ENCODE measurements at regions not wholly inside any gene's neighbourhood (a gene's known extent, or its start where the extent isn't known, plus 50 kb on each side); places are given as distances from the start of the nearest gene placed in this dataset.
"Not testable (repeated sequence)": the region's sequence is repeated elsewhere in the genome, so short reads cannot be mapped to it uniquely, and the experiment has no call there.

DNA sequence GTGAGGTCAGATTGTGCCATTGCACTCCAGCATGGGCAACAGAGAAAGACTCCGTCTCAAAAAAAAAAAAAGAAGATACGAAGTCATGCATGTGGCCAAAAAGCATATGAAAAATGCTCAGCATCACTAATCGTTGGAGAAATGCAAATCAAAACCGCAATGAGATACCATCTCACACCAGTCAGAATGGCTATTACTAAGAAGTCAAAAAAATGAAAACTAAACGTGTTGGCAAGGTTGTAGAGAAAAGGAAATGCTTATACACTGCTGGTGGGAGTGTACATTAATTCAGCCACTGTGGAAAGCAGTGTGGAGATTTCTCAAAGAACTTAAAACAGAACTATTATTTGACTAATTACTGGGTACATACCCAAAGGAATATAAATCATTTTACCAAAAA, 156.1 kb upstream of the GRM7 start:
- not testable (repeated sequence) for H3K4me3 ChIP-seq (ENCODE audit: low read depth, low read length); H3K4me1 ChIP-seq (ENCODE audit: control insufficient read depth, insufficient read depth, low read length); H3K36me3 ChIP-seq (ENCODE audit: control insufficient read depth, insufficient read depth, low read length); DNase-seq (ENCODE audit: low read depth in 4 of 6, low spot score in 6 of 6); H3K27me3 ChIP-seq (ENCODE audit: control insufficient read depth, insufficient read depth, low read length); H3K27ac ChIP-seq (ENCODE audit: low read depth, low read length); H3K9me3 ChIP-seq (ENCODE audit: control insufficient read depth, insufficient read depth, low read length)
- WGBS (ENCODE audit: insufficient coverage) = no CpG with 5 or more reads among the region's 5 CpGs

DNA sequence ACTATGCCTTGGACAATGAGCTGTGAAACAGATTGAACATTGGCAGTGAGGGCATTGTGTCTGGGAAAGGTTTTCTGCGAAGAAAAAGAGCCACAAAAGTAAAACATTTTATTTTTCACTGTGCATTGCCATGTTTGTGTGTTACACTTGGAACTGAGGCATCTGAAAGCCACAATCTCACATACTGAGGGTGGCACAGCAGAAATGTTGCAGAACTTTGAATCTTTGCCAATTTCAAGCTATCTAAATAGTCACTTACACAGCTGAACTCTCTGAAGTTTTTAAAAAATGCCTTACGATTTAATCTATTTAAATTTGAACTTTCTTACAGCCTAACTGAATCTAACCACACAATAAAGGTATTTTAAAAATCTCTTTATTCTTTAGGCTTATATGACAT, 154.1 kb upstream of the GRM7 start:
- Histone ChIP-seq H3K36me3 (ENCODE audit: control insufficient read depth, insufficient read depth, low read length) (no peaks in the 10 kb centered on the region), H3K4me3 (ENCODE audit: low read depth, low read length) (no peak overlapping the region), H3K9me3 (ENCODE audit: control insufficient read depth, insufficient read depth, low read length) (no peaks in the 10 kb centered on the region), H3K27ac (ENCODE audit: low read depth, low read length) (no peak overlapping the region), H3K4me1 (ENCODE audit: control insufficient read depth, insufficient read depth, low read length) (no peaks in the 10 kb centered on the region), H3K27me3 (ENCODE audit: control insufficient read depth, insufficient read depth, low read length) (no peaks in the 10 kb centered on the region)
- WGBS (ENCODE audit: insufficient coverage) = no CpG with 5 or more reads among the region's 2 CpGs
- peak in 1 of 6 donors; percentile 55 for DNase-seq (ENCODE audit: low read depth in 4 of 6, low spot score in 6 of 6)

DNA sequence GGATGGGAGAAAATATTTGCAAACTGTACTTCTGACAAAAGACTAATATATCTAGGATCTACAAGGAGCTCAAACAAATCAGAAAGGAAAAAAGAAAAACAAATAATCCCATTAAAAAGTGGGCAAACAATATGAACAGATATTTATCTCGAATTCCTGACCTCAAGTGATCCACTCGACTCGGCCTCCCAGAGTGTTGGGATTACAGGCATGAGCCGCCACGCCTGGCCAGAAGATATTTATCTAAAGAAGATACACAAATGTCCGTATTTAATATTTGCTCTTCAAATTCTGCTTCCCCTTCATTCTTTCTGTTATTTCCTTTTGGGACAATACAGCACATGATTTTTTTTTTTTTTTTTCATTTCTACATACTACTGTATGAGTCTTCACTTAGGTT, 151.7 kb upstream of the GRM7 start:
- Histone ChIP-seq H3K4me3 (ENCODE audit: low read depth, low read length) (no peak overlapping the region), H3K9me3 (ENCODE audit: control insufficient read depth, insufficient read depth, low read length) (no peaks in the 10 kb centered on the region), H3K36me3 (ENCODE audit: control insufficient read depth, insufficient read depth, low read length) (no peaks in the 10 kb centered on the region), H3K27me3 (ENCODE audit: control insufficient read depth, insufficient read depth, low read length) (no peaks in the 10 kb centered on the region), H3K4me1 (ENCODE audit: control insufficient read depth, insufficient read depth, low read length) (no peaks in the 10 kb centered on the region), H3K27ac (ENCODE audit: low read depth, low read length) (no peak overlapping the region)
- no peak for DNase-seq (ENCODE audit: low read depth in 4 of 6, low spot score in 6 of 6)
- no CpG with 5 or more reads among the region's 6 CpGs for WGBS (ENCODE audit: insufficient coverage)

DNA sequence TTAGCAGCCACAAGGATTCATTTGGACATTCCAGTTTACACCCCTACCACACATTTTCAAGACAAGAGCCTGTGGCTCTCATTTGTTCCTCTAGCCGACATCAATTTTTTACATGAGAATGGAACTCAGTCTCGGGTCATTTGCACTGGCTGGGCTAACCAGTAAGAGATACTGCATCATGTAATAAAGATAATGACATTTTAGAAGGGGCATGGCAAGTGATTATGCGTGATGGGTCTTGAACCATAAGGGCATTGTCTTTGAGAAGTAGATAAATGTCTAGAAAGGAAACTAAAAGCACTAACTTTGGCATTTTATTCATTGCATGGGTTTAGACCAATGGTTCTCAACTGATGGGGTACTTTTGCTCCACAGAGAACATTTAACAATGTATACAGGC, 146.0 kb upstream of the GRM7 start:
- Histone ChIP-seq H3K4me1 (ENCODE audit: control insufficient read depth, insufficient read depth, low read length) (no peaks in the 10 kb centered on the region), H3K4me3 (ENCODE audit: low read depth, low read length) (no peak overlapping the region), H3K27me3 (ENCODE audit: control insufficient read depth, insufficient read depth, low read length) (no peaks in the 10 kb centered on the region), H3K36me3 (ENCODE audit: control insufficient read depth, insufficient read depth, low read length) (no peaks in the 10 kb centered on the region), H3K9me3 (ENCODE audit: control insufficient read depth, insufficient read depth, low read length) (peaks cover 1% of the 10 kb centered on the region), H3K27ac (ENCODE audit: low read depth, low read length) (no peak overlapping the region)
- no peak for DNase-seq (ENCODE audit: low read depth in 4 of 6, low spot score in 6 of 6)
- WGBS (ENCODE audit: insufficient coverage) = no CpG with 5 or more reads among the region's 3 CpGs

DNA sequence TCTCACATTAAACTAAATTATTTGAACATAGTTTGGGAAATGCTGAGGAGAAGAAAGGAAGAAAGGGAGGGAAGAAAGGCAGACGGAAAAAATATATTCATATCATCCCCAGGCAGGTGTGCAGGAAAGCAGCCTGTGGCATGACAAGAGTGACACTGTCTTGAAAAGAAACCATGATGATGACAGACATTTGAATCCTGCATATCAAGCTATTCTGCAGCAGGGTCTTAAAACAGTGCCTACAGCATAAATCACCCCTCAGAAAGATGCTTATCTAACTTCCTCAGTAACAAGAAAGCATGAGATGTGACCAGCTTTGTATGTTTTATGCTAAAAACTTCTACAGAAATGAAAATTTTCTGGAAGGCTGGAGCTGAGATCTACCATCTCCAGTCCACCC, 144.5 kb upstream of the GRM7 start:
- Histone ChIP-seq H3K27me3 (ENCODE audit: control insufficient read depth, insufficient read depth, low read length) (no peaks in the 10 kb centered on the region), H3K27ac (ENCODE audit: low read depth, low read length) (no peak overlapping the region), H3K9me3 (ENCODE audit: control insufficient read depth, insufficient read depth, low read length) (peaks cover 1% of the 10 kb centered on the region), H3K4me3 (ENCODE audit: low read depth, low read length) (no peak overlapping the region), H3K36me3 (ENCODE audit: control insufficient read depth, insufficient read depth, low read length) (no peaks in the 10 kb centered on the region), H3K4me1 (ENCODE audit: control insufficient read depth, insufficient read depth, low read length) (no peaks in the 10 kb centered on the region)
- WGBS (ENCODE audit: insufficient coverage) = no CpG with 5 or more reads among the region's 1 CpG
- no peak for DNase-seq (ENCODE audit: low read depth in 4 of 6, low spot score in 6 of 6)

DNA sequence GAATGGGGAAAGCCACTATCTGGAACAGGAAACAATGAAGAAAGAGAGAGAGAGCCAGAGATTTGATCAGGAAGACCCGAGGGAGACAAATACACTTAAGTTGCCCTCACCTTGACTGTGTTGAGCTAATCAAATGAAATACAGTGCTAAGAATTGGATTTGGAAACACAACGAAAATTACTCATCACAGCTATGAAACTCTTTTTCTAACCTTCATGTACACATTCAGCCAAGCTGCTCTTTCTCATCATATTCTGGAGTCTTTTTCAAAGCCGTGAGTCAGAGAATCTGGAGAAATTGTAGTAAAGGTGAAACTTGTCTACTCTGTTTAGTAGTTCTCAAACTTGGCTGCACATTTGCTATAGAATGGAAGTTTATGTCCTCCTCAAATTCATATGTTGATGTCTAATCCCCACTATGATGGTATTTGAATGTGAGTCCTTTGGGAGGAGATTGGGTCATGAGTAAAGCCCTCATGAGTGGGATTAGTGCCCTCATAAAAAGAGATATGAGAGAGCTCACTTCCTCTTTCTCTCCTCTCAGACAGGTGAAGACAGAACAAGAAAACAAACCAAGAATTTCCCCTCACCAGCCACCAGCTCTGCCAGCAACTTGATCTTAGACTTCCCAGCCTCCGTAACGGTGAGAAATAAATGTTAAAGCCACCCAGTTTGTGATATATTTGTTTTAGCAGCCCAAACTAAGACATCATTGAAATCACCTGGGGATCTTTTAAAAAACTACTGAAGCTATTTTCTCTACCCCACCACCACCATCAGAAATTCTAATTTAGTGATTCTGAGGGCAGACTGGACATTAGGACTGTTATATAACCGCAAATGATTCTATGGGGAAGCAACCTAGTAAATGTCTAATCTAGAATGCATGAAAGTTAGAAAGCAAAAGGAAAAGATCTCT, 143.6 kb upstream of the GRM7 start:
- WGBS (ENCODE audit: insufficient coverage) = no CpG with 5 or more reads among the region's 6 CpGs
- no peaks in the 10 kb centered on the region for H3K36me3 ChIP-seq (ENCODE audit: control insufficient read depth, insufficient read depth, low read length)

DNA sequence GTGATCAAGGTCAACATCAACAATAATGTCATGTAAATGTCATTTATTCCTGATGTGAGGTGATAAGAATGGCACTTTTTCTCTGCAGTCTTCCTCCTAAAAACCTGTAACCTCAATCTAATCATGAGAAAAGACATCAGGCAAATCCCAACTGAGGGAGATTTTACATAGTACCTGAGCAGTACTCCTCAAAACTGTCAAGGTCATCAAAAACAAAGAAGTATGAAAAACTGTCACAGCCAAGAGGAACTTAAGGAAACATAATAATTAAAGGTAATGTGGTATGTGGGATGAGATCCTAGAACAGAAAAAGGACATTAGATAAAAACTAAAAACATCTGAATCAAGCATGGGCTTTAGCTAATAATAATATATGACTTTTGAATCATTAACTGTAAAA, 140.9 kb upstream of the GRM7 start:
- no peak for DNase-seq (ENCODE audit: low read depth in 4 of 6, low spot score in 6 of 6)
- H3K9me3 ChIP-seq (ENCODE audit: control insufficient read depth, insufficient read depth, low read length) = no peaks in the 10 kb centered on the region
- H3K27me3 ChIP-seq (ENCODE audit: control insufficient read depth, insufficient read depth, low read length) = no peaks in the 10 kb centered on the region
- no peaks in the 10 kb centered on the region for H3K36me3 ChIP-seq (ENCODE audit: control insufficient read depth, insufficient read depth, low read length)
- no peak overlapping the region for H3K27ac ChIP-seq (ENCODE audit: low read depth, low read length)
- no peaks in the 10 kb centered on the region for H3K4me1 ChIP-seq (ENCODE audit: control insufficient read depth, insufficient read depth, low read length)
- H3K4me3 ChIP-seq (ENCODE audit: low read depth, low read length) = no peak overlapping the region

More for the DNA sequence above, 143.6 kb upstream of the GRM7 start:
- no peak overlapping the region for H3K4me3 ChIP-seq (ENCODE audit: low read depth, low read length)
- H3K9me3 ChIP-seq (ENCODE audit: control insufficient read depth, insufficient read depth, low read length) = peaks cover 1% of the 10 kb centered on the region
- H3K27me3 ChIP-seq (ENCODE audit: control insufficient read depth, insufficient read depth, low read length) = no peaks in the 10 kb centered on the region
- no peak for DNase-seq (ENCODE audit: low read depth in 4 of 6, low spot score in 6 of 6)
- H3K4me1 ChIP-seq (ENCODE audit: control insufficient read depth, insufficient read depth, low read length) = no peaks in the 10 kb centered on the region
- no peak overlapping the region for H3K27ac ChIP-seq (ENCODE audit: low read depth, low read length)

DNA sequence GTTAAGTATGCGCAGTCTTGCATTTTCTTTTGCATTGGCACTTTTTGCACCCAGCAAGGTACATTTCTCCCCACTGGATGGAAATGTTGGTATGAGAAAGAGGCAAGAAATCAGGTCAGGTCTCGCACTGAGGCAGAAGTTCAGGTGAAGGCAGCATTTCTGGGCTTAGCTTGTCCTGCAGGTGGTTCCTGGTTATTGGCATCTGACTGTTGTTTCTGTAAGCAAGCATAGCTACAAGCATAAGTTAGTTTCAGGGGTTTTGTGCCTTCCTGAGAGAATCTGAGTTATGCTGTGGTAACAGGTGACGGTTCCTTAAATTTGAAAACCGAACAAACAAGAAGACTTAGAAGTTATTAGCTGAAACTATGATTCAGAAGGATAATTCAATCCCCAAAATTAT, 139.4 kb upstream of the GRM7 start:
- no peaks in the 10 kb centered on the region for H3K27me3 ChIP-seq (ENCODE audit: control insufficient read depth, insufficient read depth, low read length)
- H3K9me3 ChIP-seq (ENCODE audit: control insufficient read depth, insufficient read depth, low read length) = no peaks in the 10 kb centered on the region
- H3K27ac ChIP-seq (ENCODE audit: low read depth, low read length) = no peak overlapping the region
- H3K4me1 ChIP-seq (ENCODE audit: control insufficient read depth, insufficient read depth, low read length) = no peaks in the 10 kb centered on the region
- H3K4me3 ChIP-seq (ENCODE audit: low read depth, low read length) = no peak overlapping the region
- no peaks in the 10 kb centered on the region for H3K36me3 ChIP-seq (ENCODE audit: control insufficient read depth, insufficient read depth, low read length)
- 94% methylated on average over 2 of the region's 4 CpGs for WGBS (ENCODE audit: insufficient coverage)
- DNase-seq (ENCODE audit: low read depth in 4 of 6, low spot score in 6 of 6) = no peak

DNA sequence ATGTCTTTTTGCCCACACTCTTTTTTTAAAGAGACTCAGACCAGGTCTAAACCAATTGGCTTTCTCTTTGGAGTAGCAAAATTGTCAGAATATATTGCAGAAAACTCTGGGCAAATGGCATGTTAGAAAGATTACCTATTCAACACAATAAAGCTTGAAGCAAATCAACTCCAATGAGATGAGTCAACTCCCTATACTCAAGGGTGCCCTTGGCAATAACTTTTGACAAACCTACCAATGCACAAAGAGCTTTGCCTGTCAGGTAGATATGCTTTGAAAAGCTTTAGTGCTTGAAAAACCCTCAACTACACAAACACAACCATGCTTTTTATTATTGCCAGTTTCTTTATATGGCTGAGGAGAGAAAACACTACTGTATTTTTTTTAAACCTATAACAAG, 137.7 kb upstream of the GRM7 start:
- Histone ChIP-seq H3K36me3 (ENCODE audit: control insufficient read depth, insufficient read depth, low read length) (no peaks in the 10 kb centered on the region), H3K27ac (ENCODE audit: low read depth, low read length) (no peak overlapping the region), H3K27me3 (ENCODE audit: control insufficient read depth, insufficient read depth, low read length) (no peaks in the 10 kb centered on the region), H3K4me3 (ENCODE audit: low read depth, low read length) (no peak overlapping the region), H3K9me3 (ENCODE audit: control insufficient read depth, insufficient read depth, low read length) (no peaks in the 10 kb centered on the region), H3K4me1 (ENCODE audit: control insufficient read depth, insufficient read depth, low read length) (no peaks in the 10 kb centered on the region)
- no peak for DNase-seq (ENCODE audit: low read depth in 4 of 6, low spot score in 6 of 6)

DNA sequence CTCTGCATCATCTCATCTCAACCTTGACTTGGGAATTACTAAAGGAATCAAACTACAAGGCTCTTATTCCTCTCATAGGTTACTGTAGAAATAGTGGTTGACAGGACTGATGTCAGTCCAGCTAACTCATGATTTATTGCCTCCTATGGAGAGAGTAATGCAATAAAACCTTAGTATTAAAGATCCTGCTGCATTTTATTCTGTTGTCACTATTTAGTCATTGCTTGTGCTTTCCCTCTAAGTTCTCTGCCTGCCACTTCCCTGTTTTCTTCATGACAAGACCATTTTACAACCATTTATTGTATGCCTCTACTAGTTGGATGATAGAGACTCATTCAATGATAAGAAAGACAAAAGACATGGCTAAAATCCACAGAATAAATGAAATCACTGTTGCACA, 134.1 kb upstream of the GRM7 start:
- DNase-seq (ENCODE audit: low read depth in 4 of 6, low spot score in 6 of 6) = no peak
- no peaks in the 10 kb centered on the region for H3K4me1 ChIP-seq (ENCODE audit: control insufficient read depth, insufficient read depth, low read length)
- no peaks in the 10 kb centered on the region for H3K36me3 ChIP-seq (ENCODE audit: control insufficient read depth, insufficient read depth, low read length)
- H3K4me3 ChIP-seq (ENCODE audit: low read depth, low read length) = no peak overlapping the region
- no peaks in the 10 kb centered on the region for H3K27me3 ChIP-seq (ENCODE audit: control insufficient read depth, insufficient read depth, low read length)
- no peak overlapping the region for H3K27ac ChIP-seq (ENCODE audit: low read depth, low read length)
- H3K9me3 ChIP-seq (ENCODE audit: control insufficient read depth, insufficient read depth, low read length) = no peaks in the 10 kb centered on the region
